T-helper 2 cell (primary cell): ENCODE measurements at regions not wholly inside any gene's neighbourhood (a gene's known extent, or its start where the extent isn't known, plus 50 kb on each side); places are given as distances from the start of the nearest gene placed in this dataset.

Source experiments
- DNase-seq, 5 experiments: peaks; one replicate each; pipeline versions ENCODE4 v3.0.0 to v3.0.0-alpha.2; 2012 to 2022

DNA sequence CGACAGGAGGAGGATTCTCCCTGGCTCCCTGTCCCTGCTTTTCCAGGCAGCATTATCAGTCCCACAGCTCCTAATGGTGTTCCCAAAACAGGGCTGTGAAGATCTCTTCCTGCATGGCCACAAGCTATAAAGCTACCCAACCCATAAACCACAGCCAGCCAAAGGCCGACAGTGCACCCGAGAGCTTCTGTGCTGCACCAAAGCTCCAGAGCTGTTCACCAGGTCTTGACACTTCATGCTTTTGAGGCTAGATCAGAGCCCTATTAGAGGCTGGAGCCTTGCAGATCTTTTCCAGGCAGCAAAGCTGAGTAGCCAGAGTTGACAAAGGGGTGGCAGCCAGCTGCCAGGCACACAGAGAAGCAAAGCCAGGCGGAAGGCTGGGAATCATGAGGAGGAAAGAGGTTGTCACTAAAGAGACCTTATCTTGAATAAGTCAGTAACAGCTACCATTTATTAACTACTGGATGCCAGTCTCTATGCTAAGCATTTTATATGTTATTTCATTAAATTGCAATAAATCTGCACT is 180.4 kb downstream of the KATNAL1 start:
- DNase-seq: no peak

DNA sequence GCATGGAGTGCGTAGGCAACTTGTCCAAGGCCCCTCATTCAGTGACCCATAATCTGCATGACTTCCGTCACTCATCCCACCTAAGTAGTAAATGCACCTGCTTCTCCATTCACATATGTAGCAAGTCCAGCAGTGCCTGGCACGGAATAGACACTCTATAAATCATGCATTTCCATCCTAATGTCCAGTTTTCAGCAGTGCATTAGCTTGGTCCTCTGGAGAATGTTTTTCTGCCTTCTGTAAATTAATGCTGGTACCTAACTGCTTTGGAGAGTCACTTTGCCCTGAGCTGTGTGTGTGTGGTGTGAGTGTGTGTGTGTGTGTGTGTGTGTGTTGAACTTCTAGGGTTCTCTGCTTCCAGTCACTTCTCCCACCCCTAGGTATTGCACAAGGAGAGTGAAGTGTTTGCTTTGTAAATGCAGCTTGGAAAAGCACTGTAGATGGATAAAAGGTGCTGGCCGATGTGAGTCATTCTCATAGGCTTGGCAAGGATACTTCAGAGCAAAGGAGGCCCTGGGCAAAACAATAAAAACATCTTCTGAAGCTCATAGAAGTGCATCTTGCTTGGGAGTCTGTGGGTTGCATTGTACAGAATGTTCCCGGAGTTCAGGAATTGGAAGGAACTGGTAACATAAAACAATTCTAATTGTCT is 181.8 kb downstream of the KATNAL1 start:
- DNase-seq: no peak

GRCh38 chr13:30124131-30124768 is 183.1 kb downstream of the KATNAL1 start:
- no peak for DNase-seq

DNA sequence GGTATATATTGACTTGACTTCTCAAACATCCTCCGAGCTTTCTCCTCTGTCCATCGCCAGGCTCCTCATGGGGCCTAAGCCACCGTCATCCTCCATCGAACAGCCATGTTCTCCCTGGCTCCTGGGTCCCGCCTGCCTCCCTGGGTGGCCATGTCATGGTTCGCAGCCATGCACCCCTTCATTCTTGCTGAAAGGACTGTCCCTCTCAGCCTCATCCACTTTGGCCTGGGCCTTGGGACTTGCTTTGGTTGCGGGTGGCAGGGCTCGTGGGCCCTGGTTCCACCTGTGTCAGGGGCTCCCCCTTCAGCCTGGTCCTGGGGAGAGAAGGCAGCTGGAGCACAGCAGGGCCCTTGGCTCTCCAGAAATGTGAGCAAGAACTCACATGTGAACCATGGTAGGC is 183.8 kb downstream of the KATNAL1 start:
- no peak for DNase-seq

GRCh38 chr13:30121666-30122065 is 185.7 kb downstream of the KATNAL1 start:
- peak in 1 of 5 experiments; percentile 31 for DNase-seq

DNA sequence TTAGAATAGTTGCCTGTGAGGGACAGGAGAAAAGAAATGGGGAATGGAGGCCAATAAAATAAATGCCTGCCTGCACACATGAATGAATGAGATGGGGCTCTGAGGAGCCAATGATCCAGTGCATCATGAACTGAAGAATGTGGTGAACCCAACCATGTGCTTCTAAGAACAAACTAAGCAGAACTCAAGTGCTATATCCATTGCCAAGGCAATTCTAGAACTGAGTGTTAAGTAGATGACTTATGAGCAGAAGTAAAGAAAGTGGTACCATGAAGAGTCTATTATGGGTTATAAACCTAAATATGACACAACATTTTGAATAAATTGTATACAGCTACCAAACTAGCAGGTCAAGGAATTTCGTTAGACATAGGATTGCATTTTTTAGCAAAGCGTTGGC is 186.1 kb downstream of the KATNAL1 start:
- DNase-seq: no peak

DNA sequence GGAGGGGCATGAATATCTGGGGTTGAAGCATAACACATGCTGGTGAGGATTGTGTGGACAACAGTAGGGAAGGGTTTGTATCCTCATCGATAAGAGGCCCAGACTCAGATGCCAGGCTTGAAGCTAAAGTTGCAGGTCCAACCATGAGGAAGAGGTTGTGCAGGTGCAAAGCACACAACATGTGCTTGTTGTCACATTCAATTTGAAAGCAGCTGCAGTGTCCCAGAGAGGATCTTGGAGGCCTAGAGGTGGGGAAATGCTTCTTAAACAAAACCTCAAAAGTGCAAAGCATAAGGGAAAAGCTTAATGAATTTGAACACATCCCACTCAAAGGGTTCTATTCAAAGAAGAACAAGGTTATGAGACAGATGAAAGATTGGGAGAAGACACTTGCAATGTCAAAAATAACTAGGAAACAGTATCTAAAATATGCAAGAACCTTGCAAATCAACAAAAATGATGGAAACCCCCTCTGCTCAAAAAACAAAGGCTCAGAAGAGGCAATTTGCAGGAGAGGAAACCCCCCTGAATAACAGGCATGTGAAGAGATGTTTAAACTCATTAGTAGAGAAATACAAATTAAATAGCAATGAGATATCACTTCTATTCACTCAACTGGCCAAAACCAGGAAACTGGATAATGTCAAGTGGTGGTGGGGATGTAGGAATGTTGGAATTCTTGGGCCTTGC is 187.1 kb downstream of the KATNAL1 start:
- no peak for DNase-seq

- DNase-seq: peak in 1 of 5 experiments; percentile 86
These were observed 187.9 kb downstream of the KATNAL1 start for GRCh38 chr13:30119476-30119875.

- DNase-seq: no peak
These were observed 191.0 kb downstream of the KATNAL1 start for GRCh38 chr13:30116379-30116778.

DNA sequence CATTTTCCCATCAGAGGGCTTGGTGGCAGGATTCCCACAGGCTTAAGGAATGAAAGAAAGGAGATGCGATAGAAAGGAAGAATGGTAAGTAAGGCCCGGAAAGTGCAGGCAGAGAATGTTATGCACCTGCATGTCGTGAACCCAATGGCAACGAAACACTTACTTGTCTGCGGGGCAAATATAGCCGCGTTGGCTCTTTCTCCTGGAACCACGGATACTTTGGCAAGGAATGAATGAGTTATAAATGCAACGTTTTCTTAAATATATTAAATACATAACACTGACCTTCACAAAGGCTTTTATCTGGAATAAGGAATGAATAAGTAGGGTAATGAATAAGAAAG is 192.1 kb downstream of the KATNAL1 start:
- DNase-seq: no peak

- DNase-seq: peak; percentile 81 to 93 (median 87)
These were observed 192.6 kb downstream of the KATNAL1 start for GRCh38 chr13:30114571-30115256.

DNA sequence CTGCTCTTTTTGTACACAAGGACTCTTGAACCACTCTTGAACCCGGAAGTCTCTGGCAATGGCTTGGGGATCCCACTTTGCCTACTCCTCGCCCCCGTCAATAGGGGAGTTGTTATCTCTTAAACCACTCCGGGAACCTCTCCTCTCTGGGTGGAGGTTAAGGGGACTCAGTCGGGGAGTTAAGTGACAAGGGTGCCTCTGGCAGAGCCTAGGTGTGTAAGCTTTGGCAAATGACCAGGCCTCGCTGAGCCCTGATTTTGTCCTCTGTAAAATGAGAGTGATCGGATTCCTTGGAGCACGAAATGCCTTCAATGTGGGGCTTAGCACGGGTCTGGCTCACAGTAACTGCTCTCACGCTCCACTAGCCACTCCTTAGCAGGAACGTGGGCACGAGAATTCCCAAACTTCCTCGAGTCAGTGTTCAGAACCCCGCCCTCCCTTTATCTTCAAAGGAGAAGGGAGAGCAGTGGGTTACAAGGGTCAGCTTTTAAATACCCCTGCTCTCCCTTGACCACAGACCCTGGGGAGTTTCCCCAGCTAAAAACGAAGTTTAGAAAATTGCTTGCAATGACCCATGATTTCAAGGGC is 193.3 kb downstream of the KATNAL1 start:
- DNase-seq: no peak

- no peak for DNase-seq
These were observed 193.8 kb downstream of the KATNAL1 start for GRCh38 chr13:30113551-30113950.

DNA sequence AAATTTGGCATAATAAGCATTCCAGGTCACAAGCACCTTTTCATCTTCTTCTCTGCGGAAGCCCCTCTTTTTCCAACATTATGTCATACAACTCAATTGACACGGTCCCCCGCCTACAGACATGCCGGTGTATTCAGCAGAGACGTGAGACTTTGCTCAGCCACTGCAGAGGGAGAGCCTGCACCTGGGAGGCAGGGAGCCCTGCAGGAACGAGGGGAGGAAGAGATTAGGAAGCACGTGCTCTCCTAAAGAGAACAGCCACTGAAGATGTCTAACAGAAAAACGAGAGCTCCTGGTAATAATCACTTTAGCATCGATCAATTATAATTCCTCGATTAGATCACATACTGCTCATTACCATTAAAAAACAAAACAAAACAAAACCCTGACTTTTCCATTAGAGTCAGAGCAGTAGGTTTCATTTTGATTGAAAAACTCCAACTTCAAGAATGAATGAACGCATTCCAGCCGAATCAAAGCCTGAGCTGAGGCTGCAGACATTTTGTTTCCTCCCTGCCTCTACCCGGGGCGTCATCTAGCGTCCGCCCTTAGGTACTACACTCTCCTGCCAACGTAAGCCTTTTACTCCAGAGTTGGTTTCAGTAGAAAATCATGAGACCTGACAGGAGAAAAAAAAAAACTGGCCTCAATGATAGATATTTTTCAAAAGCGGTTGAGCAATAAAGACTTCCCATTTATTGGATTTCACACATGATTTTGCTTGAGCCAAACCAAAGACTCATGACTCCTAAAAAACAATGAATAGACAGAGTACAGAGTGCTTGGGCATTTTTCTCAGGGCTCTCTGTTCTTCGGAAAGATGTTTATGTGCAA is 194.5 kb downstream of the KATNAL1 start:
- peak; percentile 48 to 84 (median 67) for DNase-seq

- DNase-seq: peak in 1 of 5 experiments; percentile 35
These were observed 195.5 kb downstream of the KATNAL1 start for GRCh38 chr13:30111810-30112209.

DNA sequence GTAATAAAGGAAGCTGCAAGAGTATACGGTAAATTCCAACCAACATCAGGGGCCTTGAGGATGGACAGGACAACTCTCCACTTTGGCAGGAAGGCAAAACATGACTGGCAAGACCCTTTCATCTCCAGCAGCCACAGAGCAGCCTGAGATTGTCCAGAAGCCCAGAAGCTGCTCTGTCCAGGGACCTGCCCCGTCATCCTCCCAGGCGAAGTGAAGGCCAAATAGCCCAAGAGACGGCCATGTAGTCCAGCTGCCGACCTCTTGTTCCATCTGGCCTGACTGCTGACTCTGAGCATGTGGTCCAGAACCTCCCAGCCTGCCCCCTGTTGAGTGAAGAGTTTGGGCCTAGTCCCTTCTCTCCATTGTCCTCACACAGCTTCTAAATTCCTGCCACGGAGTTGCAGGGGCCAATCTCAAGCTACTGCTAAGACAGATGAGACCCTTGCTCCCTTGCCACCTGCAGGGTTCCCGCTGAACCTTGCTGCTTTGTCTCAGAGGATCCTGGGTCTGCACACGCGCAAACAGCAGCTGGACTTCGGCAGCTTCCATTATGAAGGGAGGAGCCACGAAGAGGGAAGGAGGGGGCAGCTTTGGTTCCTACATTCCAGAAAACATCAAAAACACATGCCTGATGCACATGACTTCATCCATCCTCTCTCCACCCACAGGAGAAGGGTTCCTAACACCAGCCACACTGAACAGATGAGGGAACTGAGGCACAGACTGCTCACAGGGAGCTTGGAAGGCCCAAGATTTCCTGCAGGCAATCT is 196.9 kb downstream of the KATNAL1 start:
- DNase-seq: no peak

- no peak for DNase-seq
These were observed 197.7 kb downstream of the KATNAL1 start for GRCh38 chr13:30109471-30110135.

DNA sequence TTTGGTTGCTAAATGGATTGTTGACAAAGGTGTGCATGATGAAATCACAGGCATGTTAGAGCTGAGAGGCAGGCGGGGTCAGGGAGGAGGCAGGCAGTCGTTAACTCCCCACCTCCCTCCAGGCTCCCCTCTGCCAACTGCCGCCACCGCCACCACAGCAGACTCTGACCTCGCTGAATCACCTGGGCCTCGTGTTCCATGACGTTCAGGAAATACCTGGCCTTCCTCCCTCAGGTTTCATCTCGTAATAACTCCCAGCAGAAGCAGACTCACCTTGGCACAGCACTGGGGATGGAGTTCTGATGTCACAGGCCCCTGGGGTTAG is 198.5 kb downstream of the KATNAL1 start:
- DNase-seq: no peak

DNA sequence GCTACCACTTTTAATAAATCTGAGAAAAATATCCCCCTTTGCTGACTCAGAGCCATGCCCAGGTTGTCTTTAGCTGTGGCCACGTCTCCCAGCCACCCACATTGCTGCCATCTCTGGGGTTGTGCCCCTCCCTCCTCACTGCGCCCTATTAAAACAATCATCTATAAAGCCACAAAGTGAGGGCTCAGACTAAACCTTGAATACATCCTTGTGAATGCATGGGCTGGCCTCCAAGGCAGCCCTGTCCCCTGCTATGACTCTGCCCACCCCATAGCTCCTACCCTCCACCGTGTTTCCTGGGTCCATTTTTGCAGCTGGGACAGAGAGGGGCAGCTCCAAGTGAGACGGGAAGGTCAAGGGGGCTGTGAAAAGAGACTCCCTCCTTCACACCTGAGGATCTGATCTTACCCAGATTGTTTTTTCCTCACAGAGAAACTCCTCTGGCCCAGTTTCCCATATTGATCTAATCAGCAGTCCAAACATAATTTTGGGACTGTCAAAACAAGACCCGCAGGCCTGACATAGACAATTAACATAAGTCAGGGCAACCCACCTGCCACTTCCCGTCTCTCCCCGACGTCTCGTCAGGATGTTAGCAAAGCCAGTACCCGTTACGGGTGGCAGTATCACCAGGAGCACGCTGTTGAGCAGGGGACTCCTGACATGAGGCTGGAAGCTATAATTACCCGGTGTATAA is 199.0 kb downstream of the KATNAL1 start:
- no peak for DNase-seq

- no peak for DNase-seq
These were observed 199.7 kb downstream of the KATNAL1 start for GRCh38 chr13:30107521-30108136.
